ENCODE measurements at regions not wholly inside any gene's neighbourhood (a gene's known extent, or its start where the extent isn't known, plus 50 kb on each side); places are given as distances from the start of the nearest gene placed in this dataset.

GRCh38 chr15:47824147-47824546, 106.8 kb downstream of the SEMA6D start:
- DNase-seq (ENCODE audit: low spot score in 2 of 2), result no peak

GRCh38 chr15:47829667-47830066, 112.4 kb downstream of the SEMA6D start:
- DNase-seq (ENCODE audit: low spot score in 2 of 2) (no peak), FAIRE-seq (no peak)

More at GRCh38 chr15:47824147-47824546, 106.8 kb downstream of the SEMA6D start:
- FAIRE-seq, result no peak

GRCh38 chr15:47834093-47834492, 116.8 kb downstream of the SEMA6D start:
- FAIRE-seq (no peak), DNase-seq (ENCODE audit: low spot score in 2 of 2) (no peak)

- FAIRE-seq (no peak), DNase-seq (ENCODE audit: low spot score in 2 of 2) (no peak)
These were observed 122.0 kb downstream of the SEMA6D start for GRCh38 chr15:47839233-47839825.

GRCh38 chr15:47843124-47843663, 125.9 kb downstream of the SEMA6D start:
- DNase-seq (ENCODE audit: low spot score in 2 of 2) (no peak), FAIRE-seq (no peak)

GRCh38 chr15:47844437-47844836, 127.1 kb downstream of the SEMA6D start:
- no peak for FAIRE-seq
- DNase-seq (ENCODE audit: low spot score in 2 of 2), result no peak

GRCh38 chr15:47846128-47846868, 129.0 kb downstream of the SEMA6D start:
- DNase-seq (ENCODE audit: low spot score in 2 of 2) (peak in 1 of 2 donors; percentile 4), FAIRE-seq (no peak)

GRCh38 chr15:47846876-47847275, 129.6 kb downstream of the SEMA6D start:
- FAIRE-seq, result no peak
- DNase-seq (ENCODE audit: low spot score in 2 of 2), result no peak

GRCh38 chr15:47856071-47856470, 138.8 kb downstream of the SEMA6D start:
- FAIRE-seq (no peak), DNase-seq (ENCODE audit: low spot score in 2 of 2) (no peak)

GRCh38 chr15:47857014-47857775, 139.9 kb downstream of the SEMA6D start:
- FAIRE-seq (no peak), DNase-seq (ENCODE audit: low spot score in 2 of 2) (no peak)

GRCh38 chr15:47857776-47858167, 140.5 kb downstream of the SEMA6D start:
- no peak for FAIRE-seq

GRCh38 chr15:47861111-47861903, 144.0 kb downstream of the SEMA6D start:
- no peak for FAIRE-seq
- no peak for DNase-seq (ENCODE audit: low spot score in 2 of 2)

More at GRCh38 chr15:47857776-47858167, 140.5 kb downstream of the SEMA6D start:
- DNase-seq (ENCODE audit: low spot score in 2 of 2), result no peak

- FAIRE-seq (no peak), DNase-seq (ENCODE audit: low spot score in 2 of 2) (no peak)
These were observed 145.1 kb downstream of the SEMA6D start for GRCh38 chr15:47862402-47862801.

- no peak for FAIRE-seq
These were observed 149.1 kb downstream of the SEMA6D start for GRCh38 chr15:47866446-47866845.

GRCh38 chr15:47870300-47870955, 153.1 kb downstream of the SEMA6D start:
- FAIRE-seq (no peak), DNase-seq (ENCODE audit: low spot score in 2 of 2) (no peak)

More at GRCh38 chr15:47866446-47866845, 149.1 kb downstream of the SEMA6D start:
- no peak for DNase-seq (ENCODE audit: low spot score in 2 of 2)

GRCh38 chr15:47870956-47871625, 153.8 kb downstream of the SEMA6D start:
- no peak for DNase-seq (ENCODE audit: low spot score in 2 of 2)
- no peak for FAIRE-seq

GRCh38 chr15:47872208-47872607, 154.9 kb downstream of the SEMA6D start:
- DNase-seq (ENCODE audit: low spot score in 2 of 2) (no peak), FAIRE-seq (no peak)

GRCh38 chr15:47872869-47873432, 155.6 kb downstream of the SEMA6D start:
- DNase-seq (ENCODE audit: low spot score in 2 of 2) (no peak), FAIRE-seq (no peak)

GRCh38 chr15:47876986-47877385, 159.7 kb downstream of the SEMA6D start:
- DNase-seq (ENCODE audit: low spot score in 2 of 2), result no peak
- FAIRE-seq, result no peak

Data from frontal cortex (tissue), 3 donors.